ENCODE measurements at regions not wholly inside any gene's neighbourhood (a gene's known extent, or its start where the extent isn't known, plus 50 kb on each side); places are given as distances from the start of the nearest gene placed in this dataset.

DNA sequence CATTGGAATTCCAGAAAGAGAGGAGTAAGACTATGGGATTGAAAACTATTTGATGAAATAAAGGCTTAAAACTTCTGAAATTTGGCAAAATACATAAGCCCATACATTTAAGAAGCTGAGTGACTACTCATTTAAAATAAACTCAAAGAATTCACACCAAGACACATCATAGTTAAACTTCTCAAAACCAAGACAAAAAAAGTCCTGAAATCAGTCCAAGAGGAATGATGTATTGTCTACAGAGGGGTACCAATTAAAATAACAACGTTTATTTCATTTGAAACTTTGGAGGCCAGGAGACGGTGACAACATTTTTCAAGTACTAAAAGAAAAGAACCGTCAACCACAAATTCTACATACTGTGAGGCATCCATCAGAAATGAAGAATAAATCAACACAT is 841.4 kb upstream of the MAP3K7 start:
- TF ChIP-seq CTCF (IDR thresholded peaks at IDR 0.05) (no peak), POLR2A (IDR thresholded peaks at IDR 0.05) (no peak), EP300 (IDR thresholded peaks at IDR 0.05) (no peak)

Data from upper lobe of left lung (tissue), 4 donors.